Omental fat pad (tissue), 3 donors: ENCODE measurements at regions not wholly inside any gene's neighbourhood (a gene's known extent, or its start where the extent isn't known, plus 50 kb on each side); places are given as distances from the start of the nearest gene placed in this dataset.

Source experiments
- ATAC-seq: fragments of 150-250 bp; one replicate; pipeline ENCODE4 v1.9.1; 2016; ENCODE audit warnings: mild to moderate bottlenecking, moderate library complexity; ENCODE audit not compliant: low FRiP score
- DNase-seq: peaks from one replicate; pipeline ENCODE4 v3.0.0-alpha.2; 2019; ENCODE audit warnings: low spot score
- TF ChIP-seq, protein P1 (sequence below), 3 donors: fragments of 450-650 bp; IDR thresholded peaks; one replicate each; pipeline ENCODE4 v1.5.1; 2016 to 2017; ENCODE audit warnings: antibody characterized with exemption in 3 of 3, mild to moderate bottlenecking in 3 of 3, moderate library complexity in 2 of 3

DNA sequence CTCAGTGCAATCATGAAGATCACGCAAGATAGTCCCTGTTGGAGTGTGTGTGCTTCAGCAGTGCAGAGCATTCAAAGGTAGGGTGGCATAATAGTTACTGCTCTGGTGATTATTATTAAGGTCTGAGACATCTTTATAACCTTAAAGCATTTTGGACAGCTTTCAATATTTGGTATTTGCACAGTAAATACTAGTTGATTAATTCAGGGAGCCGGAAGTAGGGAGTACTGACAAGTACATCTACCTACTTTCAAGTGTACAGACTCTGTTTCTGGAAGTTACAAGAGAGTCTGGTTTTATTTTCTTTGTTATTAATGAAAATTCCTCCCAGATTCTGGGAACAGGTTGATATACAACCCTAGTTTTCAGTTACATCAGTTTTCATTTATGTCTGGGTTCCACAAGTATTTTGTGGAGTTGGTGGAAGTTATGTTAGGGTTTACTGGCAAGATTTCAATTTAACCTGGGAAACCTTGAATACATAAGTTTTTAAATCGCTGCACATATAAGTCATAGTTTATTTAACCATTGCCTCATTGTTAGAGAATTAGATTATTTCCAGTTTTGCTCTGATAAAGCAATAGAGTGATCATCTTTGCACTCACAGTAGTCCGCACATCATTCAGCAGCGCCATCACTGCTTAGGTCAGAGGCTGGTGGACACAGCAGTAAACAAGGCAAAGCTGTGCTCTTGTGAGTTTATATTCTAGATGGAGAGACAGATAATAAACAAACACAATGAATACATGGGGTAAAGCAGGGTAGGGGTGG is 366.6 kb downstream of the REEP3 start:
- DNase-seq (no peak), ATAC-seq (no peak)
- TF ChIP-seq, protein P1, sequence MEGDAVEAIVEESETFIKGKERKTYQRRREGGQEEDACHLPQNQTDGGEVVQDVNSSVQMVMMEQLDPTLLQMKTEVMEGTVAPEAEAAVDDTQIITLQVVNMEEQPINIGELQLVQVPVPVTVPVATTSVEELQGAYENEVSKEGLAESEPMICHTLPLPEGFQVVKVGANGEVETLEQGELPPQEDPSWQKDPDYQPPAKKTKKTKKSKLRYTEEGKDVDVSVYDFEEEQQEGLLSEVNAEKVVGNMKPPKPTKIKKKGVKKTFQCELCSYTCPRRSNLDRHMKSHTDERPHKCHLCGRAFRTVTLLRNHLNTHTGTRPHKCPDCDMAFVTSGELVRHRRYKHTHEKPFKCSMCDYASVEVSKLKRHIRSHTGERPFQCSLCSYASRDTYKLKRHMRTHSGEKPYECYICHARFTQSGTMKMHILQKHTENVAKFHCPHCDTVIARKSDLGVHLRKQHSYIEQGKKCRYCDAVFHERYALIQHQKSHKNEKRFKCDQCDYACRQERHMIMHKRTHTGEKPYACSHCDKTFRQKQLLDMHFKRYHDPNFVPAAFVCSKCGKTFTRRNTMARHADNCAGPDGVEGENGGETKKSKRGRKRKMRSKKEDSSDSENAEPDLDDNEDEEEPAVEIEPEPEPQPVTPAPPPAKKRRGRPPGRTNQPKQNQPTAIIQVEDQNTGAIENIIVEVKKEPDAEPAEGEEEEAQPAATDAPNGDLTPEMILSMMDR (IDR thresholded peaks at IDR 0.05): no peak

GRCh38 chr10:63889803-63890202 is 368.6 kb downstream of the REEP3 start:
- ATAC-seq (no peak), DNase-seq (no peak)
- TF ChIP-seq, protein P1 (IDR thresholded peaks at IDR 0.05): no peak

DNA sequence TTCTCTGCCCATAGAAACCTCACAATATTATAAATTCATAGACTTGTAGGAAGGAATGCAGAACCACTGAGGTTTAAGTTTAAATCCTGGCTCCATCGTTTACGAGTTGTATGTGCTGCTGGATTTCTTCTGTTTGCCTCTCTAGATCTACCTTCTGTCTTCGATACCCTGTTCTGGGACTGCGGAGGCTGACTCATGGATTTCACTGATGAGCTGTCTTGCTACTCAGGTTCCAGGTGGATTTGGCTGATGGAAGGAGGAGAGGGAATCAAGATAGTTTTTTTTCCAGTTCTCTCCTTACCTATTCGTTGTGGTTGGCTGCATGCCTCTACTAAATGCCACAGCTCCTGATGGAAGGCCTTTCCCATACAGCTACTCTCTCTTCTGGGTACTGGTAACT is 375.8 kb downstream of the REEP3 start:
- DNase-seq (no peak), ATAC-seq (no peak)
- TF ChIP-seq, protein P1 (IDR thresholded peaks at IDR 0.05): no peak

- ATAC-seq (no peak), DNase-seq (no peak)
- TF ChIP-seq, protein P1 (IDR thresholded peaks at IDR 0.05): no peak
Measured at GRCh38 chr10:63899673-63900300, 378.6 kb downstream of the REEP3 start.

DNA sequence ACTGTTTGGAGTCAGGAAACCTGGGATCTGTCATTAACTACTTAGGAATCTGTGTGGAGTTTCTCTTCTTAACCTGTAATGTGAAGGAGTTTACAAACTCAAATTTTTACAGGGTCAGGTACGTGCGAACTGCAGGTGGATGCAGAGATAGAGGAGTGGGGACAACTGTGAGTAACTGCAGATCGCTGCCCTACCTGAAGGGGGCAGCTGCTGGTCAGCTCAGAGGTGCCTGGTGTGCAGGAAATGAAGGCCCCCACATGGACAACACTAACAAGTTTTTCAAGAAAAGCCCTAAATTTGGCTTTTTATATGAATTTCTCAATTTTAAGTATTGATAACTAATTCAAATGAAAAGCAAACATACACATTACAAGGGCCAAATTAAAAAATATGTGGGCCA is 380.0 kb downstream of the REEP3 start:
- ATAC-seq: no peak
- DNase-seq: no peak

DNA sequence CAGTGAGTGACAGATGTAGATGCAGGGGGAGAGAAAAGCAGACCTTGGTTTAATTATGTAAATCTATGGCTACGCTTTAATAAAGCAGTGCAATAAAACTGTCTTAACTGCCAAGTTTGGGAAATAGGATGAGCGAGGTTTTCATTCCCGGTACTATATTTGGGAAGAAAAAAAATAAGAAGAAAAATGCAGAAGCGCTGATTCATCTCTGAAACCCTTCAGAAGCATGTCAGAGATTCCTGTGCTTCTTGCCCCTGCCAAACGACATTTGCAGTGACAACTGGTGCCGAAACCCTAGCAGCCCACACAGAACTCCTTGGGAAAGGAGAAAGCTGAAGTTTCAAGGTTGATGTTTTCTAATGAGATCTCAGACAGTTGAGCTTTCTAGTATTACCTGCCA is 380.7 kb downstream of the REEP3 start:
- ATAC-seq (no peak), DNase-seq (no peak)
- TF ChIP-seq, protein P1 (IDR thresholded peaks at IDR 0.05): no peak

More for the DNA sequence above, 380.0 kb downstream of the REEP3 start:
- TF ChIP-seq, protein P1 (IDR thresholded peaks at IDR 0.05): no peak

- ATAC-seq (no peak), DNase-seq (no peak)
- TF ChIP-seq, protein P1 (IDR thresholded peaks at IDR 0.05): no peak
Measured at GRCh38 chr10:63910806-63911205, 389.6 kb downstream of the REEP3 start.
